Panc1 (cell line): ENCODE measurements at regions not wholly inside any gene's neighbourhood (a gene's known extent, or its start where the extent isn't known, plus 50 kb on each side); places are given as distances from the start of the nearest gene placed in this dataset.

ENCODE experiments used
- CTCF ChIP-seq: fragments of 450-650 bp; IDR thresholded peaks from 2 replicates; pipeline ENCODE4 v1.5.1; 2017; ENCODE audit warnings: mild to moderate bottlenecking
- POLR2AphosphoS5 ChIP-seq: IDR thresholded peaks from 2 replicates; pipeline ENCODE4 v1.6.1; 2012; ENCODE audit warnings: mild to moderate bottlenecking, low read depth, low read length, moderate library complexity
- REST ChIP-seq, 2 experiments: IDR thresholded peaks; 2 replicates each; pipeline ENCODE4 v1.6.1; 2011 to 2012; ENCODE audit warnings: low read depth in 2 of 2, control low read depth in 1 of 2, low read length in 1 of 2, mild to moderate bottlenecking in 1 of 2, moderate library complexity in 1 of 2; ENCODE audit not compliant: insufficient read depth in 1 of 2
- TCF7L2 ChIP-seq: IDR thresholded peaks from 2 replicates; pipeline ENCODE4 v1.6.1; 2011; ENCODE audit warnings: mild to moderate bottlenecking, low read depth, low read length, inconsistent platforms

GRCh38 chr6:126907996-126908395, 210.5 kb upstream of the RSPO3 start:
- no peak for TF ChIP-seq REST (IDR thresholded peaks at IDR 0.05; ENCODE audit: insufficient read depth in 1 of 2, low read depth in 2 of 2, low read length in 1 of 2)
- no peak for TF ChIP-seq CTCF
- no peak for TF ChIP-seq TCF7L2
- TF ChIP-seq POLR2AphosphoS5, result no peak
